ENCODE measurements at regions not wholly inside any gene's neighbourhood (a gene's known extent, or its start where the extent isn't known, plus 50 kb on each side); places are given as distances from the start of the nearest gene placed in this dataset.
"Not testable (repeated sequence)": the region's sequence is repeated elsewhere in the genome, so short reads cannot be mapped to it uniquely, and the experiment has no call there.

DNA sequence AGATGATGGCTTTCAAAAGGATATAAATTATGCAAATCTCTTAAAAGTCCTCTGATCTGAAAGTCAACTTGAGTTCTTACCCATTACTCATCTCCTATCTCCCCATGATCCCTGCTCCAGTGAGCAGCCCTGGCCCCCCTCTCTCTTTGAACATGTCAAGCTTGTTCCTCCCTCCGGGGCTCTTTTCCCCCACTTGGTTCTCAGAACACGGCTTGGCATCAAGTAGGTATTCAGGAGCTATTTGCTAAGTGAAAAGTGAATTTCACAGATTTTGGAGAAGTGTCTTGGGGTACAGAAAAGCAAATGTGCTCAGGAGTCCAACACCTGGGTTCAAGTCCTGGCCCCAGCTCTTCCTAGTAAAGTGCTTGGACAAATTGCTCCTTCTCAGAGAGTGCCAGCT lies 98.3 kb upstream of the CTBP2 start:
- Histone ChIP-seq H3K9me3 (ENCODE audit: control insufficient read depth, low read depth, low read length) (no peaks in the 10 kb centered on the region), H3K36me3 (ENCODE audit: control insufficient read depth, insufficient read depth, low read length) (no peaks in the 10 kb centered on the region), H3K4me1 (ENCODE audit: control insufficient read depth, insufficient read depth, low read length) (no peaks in the 10 kb centered on the region), H3K4me3 (ENCODE audit: low read length) (no peak overlapping the region), H3K27me3 (ENCODE audit: control insufficient read depth, insufficient read depth, low read length) (no peaks in the 10 kb centered on the region), H3K27ac (ENCODE audit: low read length) (no peak overlapping the region)
- no peak for DNase-seq
- WGBS (ENCODE audit: insufficient coverage, low lambda C conversion rate), result no CpG with 5 or more reads among the region's 2 CpGs

GRCh38 chr10:125257521-125258108 lies 97.3 kb upstream of the CTBP2 start:
- H3K27me3 ChIP-seq (ENCODE audit: control insufficient read depth, insufficient read depth, low read length), result no peaks in the 10 kb centered on the region
- no peak for DNase-seq
- no peaks in the 10 kb centered on the region for H3K9me3 ChIP-seq (ENCODE audit: control insufficient read depth, low read depth, low read length)
- no peak overlapping the region for H3K27ac ChIP-seq (ENCODE audit: low read length)
- WGBS (ENCODE audit: insufficient coverage, low lambda C conversion rate), result no CpG with 5 or more reads among the region's 12 CpGs
- no peaks in the 10 kb centered on the region for H3K36me3 ChIP-seq (ENCODE audit: control insufficient read depth, insufficient read depth, low read length)
- no peaks in the 10 kb centered on the region for H3K4me1 ChIP-seq (ENCODE audit: control insufficient read depth, insufficient read depth, low read length)
- no peak overlapping the region for H3K4me3 ChIP-seq (ENCODE audit: low read length)

DNA sequence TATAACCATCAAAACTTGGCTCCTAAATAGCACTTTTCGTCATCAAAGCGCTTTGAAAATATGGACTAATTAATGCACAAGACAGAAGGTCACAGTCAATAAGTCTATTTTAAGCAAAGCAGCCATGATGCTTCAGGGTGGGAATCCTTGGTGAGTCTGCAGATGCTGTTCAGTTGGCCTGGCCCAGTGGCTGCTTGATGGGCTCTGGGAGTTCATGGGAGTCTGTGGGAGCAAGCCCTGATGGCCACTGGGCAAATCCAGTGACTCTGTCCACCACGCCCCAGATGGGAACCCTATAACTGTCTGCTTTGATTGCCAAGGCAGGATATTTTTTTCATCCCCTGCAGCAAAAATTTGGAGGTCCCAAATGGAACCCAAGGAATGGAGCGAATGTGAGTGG lies 95.7 kb upstream of the CTBP2 start:
- H3K9me3 ChIP-seq (ENCODE audit: control insufficient read depth, low read depth, low read length), result no peaks in the 10 kb centered on the region
- H3K4me3 ChIP-seq (ENCODE audit: low read length), result no peak overlapping the region
- H3K27me3 ChIP-seq (ENCODE audit: control insufficient read depth, insufficient read depth, low read length), result no peaks in the 10 kb centered on the region
- no peak overlapping the region for H3K27ac ChIP-seq (ENCODE audit: low read length)
- no peaks in the 10 kb centered on the region for H3K4me1 ChIP-seq (ENCODE audit: control insufficient read depth, insufficient read depth, low read length)
- no peaks in the 10 kb centered on the region for H3K36me3 ChIP-seq (ENCODE audit: control insufficient read depth, insufficient read depth, low read length)
- DNase-seq, result no peak
- 80% methylated on average over 1 of the region's 4 CpGs for WGBS (ENCODE audit: insufficient coverage, low lambda C conversion rate)

DNA sequence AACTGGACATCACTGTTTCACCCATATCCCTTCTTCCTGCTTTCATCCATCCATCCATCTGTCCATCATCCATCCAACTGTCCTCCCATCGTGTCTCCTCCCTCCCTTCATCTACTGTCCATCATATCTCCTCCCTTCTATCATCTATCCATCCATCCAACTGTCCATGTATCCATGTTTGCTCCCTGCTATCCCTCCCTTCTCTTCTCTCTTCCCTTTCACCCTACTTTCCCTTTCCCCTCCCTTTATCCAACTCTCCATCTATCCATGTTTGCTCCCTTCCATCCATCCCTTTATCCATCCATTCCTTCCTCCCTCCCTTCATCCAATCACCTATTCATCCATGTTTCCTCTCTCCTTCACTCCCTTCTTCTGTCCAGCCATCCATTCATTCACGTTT lies 92.6 kb upstream of the CTBP2 start:
- no peaks in the 10 kb centered on the region for H3K27me3 ChIP-seq (ENCODE audit: control insufficient read depth, insufficient read depth, low read length)
- no peaks in the 10 kb centered on the region for H3K9me3 ChIP-seq (ENCODE audit: control insufficient read depth, low read depth, low read length)
- 74% methylated on average over 2 of the region's 2 CpGs for WGBS (ENCODE audit: insufficient coverage, low lambda C conversion rate)
- DNase-seq, result no peak
- no peak overlapping the region for H3K4me3 ChIP-seq (ENCODE audit: low read length)
- no peaks in the 10 kb centered on the region for H3K36me3 ChIP-seq (ENCODE audit: control insufficient read depth, insufficient read depth, low read length)
- no peak overlapping the region for H3K27ac ChIP-seq (ENCODE audit: low read length)
- no peaks in the 10 kb centered on the region for H3K4me1 ChIP-seq (ENCODE audit: control insufficient read depth, insufficient read depth, low read length)

- H3K27ac ChIP-seq (ENCODE audit: low read length); H3K27me3 ChIP-seq (ENCODE audit: control insufficient read depth, insufficient read depth, low read length); H3K4me1 ChIP-seq (ENCODE audit: control insufficient read depth, insufficient read depth, low read length); H3K9me3 ChIP-seq (ENCODE audit: control insufficient read depth, low read depth, low read length); H3K4me3 ChIP-seq (ENCODE audit: low read length); DNase-seq; H3K36me3 ChIP-seq (ENCODE audit: control insufficient read depth, insufficient read depth, low read length): not testable (repeated sequence)
- no CpG with 5 or more reads among the region's 4 CpGs for WGBS (ENCODE audit: insufficient coverage, low lambda C conversion rate)
These were observed 90.5 kb upstream of the CTBP2 start for GRCh38 chr10:125250834-125251233.

DNA sequence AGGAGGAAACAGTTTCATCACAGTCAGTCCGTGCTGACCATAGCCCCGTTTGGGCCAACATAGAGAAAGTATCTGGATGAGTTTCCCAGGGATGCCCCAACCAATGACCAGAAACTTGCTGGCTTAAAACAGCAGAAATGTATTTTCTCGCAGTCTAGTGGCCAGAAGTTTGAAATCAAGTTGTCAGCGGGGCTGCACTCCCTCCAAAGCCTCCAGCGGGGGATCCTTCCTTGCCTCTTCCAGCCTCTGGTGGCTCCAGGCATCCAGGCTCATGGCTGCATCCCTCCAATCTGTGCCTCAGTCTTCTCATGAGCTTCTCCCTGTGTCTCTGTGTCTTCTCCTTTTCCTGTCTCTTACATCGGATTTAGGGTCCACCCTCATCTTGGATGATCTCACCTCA lies 89.6 kb upstream of the CTBP2 start:
- no peaks in the 10 kb centered on the region for H3K36me3 ChIP-seq (ENCODE audit: control insufficient read depth, insufficient read depth, low read length)
- no peaks in the 10 kb centered on the region for H3K4me1 ChIP-seq (ENCODE audit: control insufficient read depth, insufficient read depth, low read length)
- no peak overlapping the region for H3K4me3 ChIP-seq (ENCODE audit: low read length)
- no peaks in the 10 kb centered on the region for H3K9me3 ChIP-seq (ENCODE audit: control insufficient read depth, low read depth, low read length)
- no peak for DNase-seq
- 40% methylated on average over 2 of the region's 6 CpGs for WGBS (ENCODE audit: insufficient coverage, low lambda C conversion rate)
- peaks cover 2% of the 10 kb centered on the region for H3K27me3 ChIP-seq (ENCODE audit: control insufficient read depth, insufficient read depth, low read length)
- no peak overlapping the region for H3K27ac ChIP-seq (ENCODE audit: low read length)

- peaks cover 2% of the 10 kb centered on the region for H3K27me3 ChIP-seq (ENCODE audit: control insufficient read depth, insufficient read depth, low read length)
- no peak overlapping the region for H3K4me3 ChIP-seq (ENCODE audit: low read length)
- H3K36me3 ChIP-seq (ENCODE audit: control insufficient read depth, insufficient read depth, low read length), result no peaks in the 10 kb centered on the region
- H3K27ac ChIP-seq (ENCODE audit: low read length), result no peak overlapping the region
- H3K9me3 ChIP-seq (ENCODE audit: control insufficient read depth, low read depth, low read length), result no peaks in the 10 kb centered on the region
- 75% methylated on average over 2 of the region's 3 CpGs for WGBS (ENCODE audit: insufficient coverage, low lambda C conversion rate)
- no peak for DNase-seq
- H3K4me1 ChIP-seq (ENCODE audit: control insufficient read depth, insufficient read depth, low read length), result no peaks in the 10 kb centered on the region
These were observed 88.1 kb upstream of the CTBP2 start for GRCh38 chr10:125248489-125248888.

GRCh38 chr10:125247576-125247975 lies 87.2 kb upstream of the CTBP2 start:
- no peak overlapping the region for H3K4me3 ChIP-seq (ENCODE audit: low read length)
- DNase-seq, result no peak
- H3K4me1 ChIP-seq (ENCODE audit: control insufficient read depth, insufficient read depth, low read length), result no peaks in the 10 kb centered on the region
- H3K27ac ChIP-seq (ENCODE audit: low read length), result no peak overlapping the region
- WGBS (ENCODE audit: insufficient coverage, low lambda C conversion rate), result no CpG with 5 or more reads among the region's 8 CpGs
- no peaks in the 10 kb centered on the region for H3K36me3 ChIP-seq (ENCODE audit: control insufficient read depth, insufficient read depth, low read length)
- H3K27me3 ChIP-seq (ENCODE audit: control insufficient read depth, insufficient read depth, low read length), result peaks cover 2% of the 10 kb centered on the region
- H3K9me3 ChIP-seq (ENCODE audit: control insufficient read depth, low read depth, low read length), result no peaks in the 10 kb centered on the region

DNA sequence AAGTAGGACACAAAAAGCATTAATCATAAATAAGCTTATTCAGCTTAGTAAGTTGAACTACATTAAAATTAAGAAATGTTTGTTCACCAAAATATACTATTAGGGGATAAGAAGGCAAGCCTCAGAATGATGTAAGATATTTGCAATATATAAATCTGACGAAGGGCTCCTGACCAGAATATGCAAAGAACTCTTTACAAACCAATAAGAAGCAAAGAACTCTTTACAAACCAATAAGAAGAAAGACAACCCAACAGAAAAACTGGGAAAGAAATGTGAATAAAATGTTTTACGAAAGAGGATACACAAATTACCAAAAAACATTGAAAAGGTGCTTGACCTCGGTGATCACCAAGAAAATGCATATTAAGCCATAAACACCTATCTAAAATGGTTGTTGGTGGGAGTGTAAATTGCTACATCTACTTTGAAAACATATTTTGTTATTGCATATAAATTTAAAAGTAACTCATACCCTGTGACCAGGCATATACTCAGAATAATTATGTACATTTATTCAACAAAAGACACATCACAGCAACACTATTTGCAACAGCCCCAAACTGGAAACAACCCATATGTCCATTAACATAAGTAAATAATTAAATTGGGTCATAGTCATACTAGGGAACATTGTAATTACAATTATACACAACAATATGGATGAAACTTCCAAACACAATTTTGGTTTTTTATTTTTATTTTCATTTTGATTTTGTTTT lies 83.3 kb upstream of the CTBP2 start:
- H3K36me3 ChIP-seq (ENCODE audit: control insufficient read depth, insufficient read depth, low read length), result no peaks in the 10 kb centered on the region
- H3K4me3 ChIP-seq (ENCODE audit: low read length), result no peak overlapping the region
- 100% methylated on average over 2 of the region's 3 CpGs for WGBS (ENCODE audit: insufficient coverage, low lambda C conversion rate)
- H3K27me3 ChIP-seq (ENCODE audit: control insufficient read depth, insufficient read depth, low read length), result peaks cover 2% of the 10 kb centered on the region
- DNase-seq, result no peak
- H3K9me3 ChIP-seq (ENCODE audit: control insufficient read depth, low read depth, low read length), result no peaks in the 10 kb centered on the region
- H3K4me1 ChIP-seq (ENCODE audit: control insufficient read depth, insufficient read depth, low read length), result no peaks in the 10 kb centered on the region
- no peak overlapping the region for H3K27ac ChIP-seq (ENCODE audit: low read length)

- no peak for DNase-seq
- Histone ChIP-seq H3K36me3 (ENCODE audit: control insufficient read depth, insufficient read depth, low read length) (no peaks in the 10 kb centered on the region), H3K9me3 (ENCODE audit: control insufficient read depth, low read depth, low read length) (peaks cover 5% of the 10 kb centered on the region), H3K4me1 (ENCODE audit: control insufficient read depth, insufficient read depth, low read length) (no peaks in the 10 kb centered on the region), H3K27ac (ENCODE audit: low read length) (no peak overlapping the region), H3K4me3 (ENCODE audit: low read length) (no peak overlapping the region), H3K27me3 (ENCODE audit: control insufficient read depth, insufficient read depth, low read length) (peaks cover 3% of the 10 kb centered on the region)
- 80% methylated on average over 1 of the region's 1 CpG for WGBS (ENCODE audit: insufficient coverage, low lambda C conversion rate)
These were observed 78.3 kb upstream of the CTBP2 start for GRCh38 chr10:125238682-125239081.

DNA sequence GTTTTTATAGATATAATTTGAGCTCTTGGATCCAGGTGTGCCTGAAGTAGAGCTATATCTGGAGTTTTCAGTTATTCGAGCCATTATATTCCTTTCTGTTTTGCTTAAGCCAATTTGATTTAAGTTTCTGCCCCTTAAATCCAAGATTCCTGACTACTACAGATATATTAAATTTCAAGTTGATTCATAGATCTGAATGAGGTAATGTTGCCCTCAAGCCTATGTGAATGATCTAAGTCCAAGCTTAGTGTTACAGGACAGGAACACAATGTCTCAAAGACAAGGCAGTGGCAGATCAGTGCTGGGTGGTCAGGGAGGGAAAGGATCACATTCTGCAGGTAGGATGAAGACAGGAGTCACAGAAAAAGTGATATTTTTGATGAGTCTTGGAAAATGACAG lies 75.7 kb upstream of the CTBP2 start:
- Histone ChIP-seq H3K36me3 (ENCODE audit: control insufficient read depth, insufficient read depth, low read length) (no peaks in the 10 kb centered on the region), H3K4me3 (ENCODE audit: low read length) (no peak overlapping the region), H3K4me1 (ENCODE audit: control insufficient read depth, insufficient read depth, low read length) (no peaks in the 10 kb centered on the region), H3K27me3 (ENCODE audit: control insufficient read depth, insufficient read depth, low read length) (peaks cover 5% of the 10 kb centered on the region), H3K27ac (ENCODE audit: low read length) (no peak overlapping the region), H3K9me3 (ENCODE audit: control insufficient read depth, low read depth, low read length) (peaks cover 5% of the 10 kb centered on the region)
- WGBS (ENCODE audit: insufficient coverage, low lambda C conversion rate), result 100% methylated on average over 1 of the region's 1 CpG
- DNase-seq, result no peak

Data from large intestine (tissue), 3 donors.